Gastroesophageal sphincter (tissue), 4 donors: ENCODE measurements at regions not wholly inside any gene's neighbourhood (a gene's known extent, or its start where the extent isn't known, plus 50 kb on each side); places are given as distances from the start of the nearest gene placed in this dataset.
"Not testable (repeated sequence)": the region's sequence is repeated elsewhere in the genome, so short reads cannot be mapped to it uniquely, and the experiment has no call there.

ENCODE experiments used
- ATAC-seq: fragments of 150-250 bp; one replicate; pipeline ENCODE4 v1.9.1; 2016; ENCODE audit warnings: mild to moderate bottlenecking, moderate library complexity
- H3K27ac ChIP-seq, 4 donors: fragments of 200-600 bp; sonication (generic) in 3 of 4; 1 replicate in 3 of 4; 2 replicates in 1 of 4; pipeline ENCODE4 v1.5.1; 2016 to 2019
- H3K27me3 ChIP-seq: fragments of 200-600 bp; sonication (generic); one replicate; pipeline ENCODE4 v1.5.1; 2019
- H3K36me3 ChIP-seq, 2 donors: fragments of 200-600 bp; sonication (generic); one replicate each; pipeline ENCODE4 v1.5.1; 2019; ENCODE audit warnings: control low read depth in 1 of 2
- H3K4me1 ChIP-seq, 3 donors: fragments of 200-600 bp; sonication (generic); 1 replicate in 2 of 3; 2 replicates in 1 of 3; pipeline ENCODE4 v1.5.1; 2016 to 2019; ENCODE audit warnings: control low read depth in 2 of 3
- H3K4me3 ChIP-seq, 2 donors: fragments of 200-600 bp; sonication (generic); one replicate each; pipeline ENCODE4 v1.5.1; 2019; ENCODE audit warnings: mild to moderate bottlenecking in 1 of 2, moderate library complexity in 1 of 2
- H3K9me3 ChIP-seq, 3 donors: fragments of 200-600 bp; sonication (generic); one replicate each; pipeline ENCODE4 v1.5.1; 2017 to 2019; ENCODE audit warnings: control low read depth in 2 of 3
- EP300 ChIP-seq: sonication (generic); formaldehyde crosslinking; IDR thresholded peaks from one replicate; pipeline ENCODE4 v1.6.1; 2017; ENCODE audit warnings: antibody characterized with exemption, mild to moderate bottlenecking
- POLR2A ChIP-seq, 2 donors: fragments of 450-650 bp; IDR thresholded peaks; one replicate each; pipeline ENCODE4 v1.6.1; 2017; ENCODE audit warnings: antibody characterized with exemption in 2 of 2, mild to moderate bottlenecking in 2 of 2, moderate library complexity in 1 of 2
- POLR2AphosphoS5 ChIP-seq: sonication (generic); formaldehyde crosslinking; IDR thresholded peaks from one replicate; pipeline ENCODE4 v1.6.1; 2017; ENCODE audit warnings: antibody characterized with exemption
- WGBS, 2 donors: methylation state at CpG; one replicate each; pipeline ENCODE4 v1.1.5; 2018; ENCODE audit warnings: low coverage in 1 of 2; 5-methylcytosine and 5-hydroxymethylcytosine counted together
- TF ChIP-seq, protein P1 (sequence below), 4 experiments: fragments of 200-600 bp in 2 of 4; fragments of 450-650 bp in 2 of 4; sonication (generic) in 1 of 4; IDR thresholded peaks; one replicate each; pipeline ENCODE4 v1.5.1; 2017 to 2019; ENCODE audit warnings: antibody characterized with exemption in 4 of 4, mild to moderate bottlenecking in 2 of 4, moderate library complexity in 2 of 4

DNA sequence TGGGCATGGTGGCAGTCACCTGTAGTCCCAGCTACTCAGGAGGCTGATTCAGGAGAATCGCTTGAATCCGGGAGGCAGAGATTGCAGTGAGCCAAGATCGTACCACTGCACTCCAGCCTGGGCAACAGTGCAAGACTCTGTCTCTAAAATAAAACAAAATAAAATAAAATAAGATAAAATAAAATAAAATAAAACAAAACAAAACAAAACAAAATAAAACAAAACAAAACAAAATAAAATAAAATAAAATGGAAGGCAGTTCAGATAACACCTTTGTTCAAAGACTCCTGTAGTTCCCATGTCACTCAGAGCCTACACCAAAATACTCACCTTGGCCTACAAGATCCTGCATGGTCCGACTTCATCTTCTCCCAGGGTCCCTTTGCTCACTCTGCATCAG is 61.3 kb downstream of the SYF2 start:
- H3K9me3 ChIP-seq, H3K36me3 ChIP-seq, H3K4me1 ChIP-seq, H3K27me3 ChIP-seq, H3K4me3 ChIP-seq, H3K27ac ChIP-seq, ATAC-seq: not testable (repeated sequence)
- WGBS, 2 donors: 89 to 92% methylated on average over 2 to 4 of the region's 4 CpGs

DNA sequence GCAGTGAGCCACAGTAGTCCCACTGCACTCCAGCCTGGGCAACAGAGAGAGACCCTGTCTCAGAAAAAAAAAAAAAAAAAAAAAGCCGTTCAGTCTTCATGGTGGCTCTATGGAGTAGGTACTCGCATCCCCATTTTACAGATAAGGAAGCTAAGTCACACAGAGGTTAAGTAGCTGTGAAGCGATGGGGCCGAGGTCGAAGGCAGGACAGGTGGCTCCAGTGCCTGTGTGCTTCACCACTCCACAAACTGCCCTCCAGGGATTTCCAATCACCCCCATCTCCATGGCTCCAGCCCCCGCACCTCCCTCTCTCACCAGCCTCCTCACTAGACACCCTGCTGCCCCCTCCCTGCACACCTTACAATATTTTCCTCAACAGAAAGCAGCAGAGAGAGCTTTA is 61.9 kb downstream of the SYF2 start:
- H3K4me1 ChIP-seq: no peaks in the 10 kb centered on the region
- ATAC-seq: no peak
- H3K9me3 ChIP-seq: no peaks in the 10 kb centered on the region
- no peaks in the 10 kb centered on the region for H3K36me3 ChIP-seq
- no peak overlapping the region for H3K4me3 ChIP-seq
- no peak for TF ChIP-seq EP300
- TF ChIP-seq POLR2A (IDR thresholded peaks at IDR 0.05): no peak
- no peak for TF ChIP-seq POLR2AphosphoS5
- TF ChIP-seq, protein P1, sequence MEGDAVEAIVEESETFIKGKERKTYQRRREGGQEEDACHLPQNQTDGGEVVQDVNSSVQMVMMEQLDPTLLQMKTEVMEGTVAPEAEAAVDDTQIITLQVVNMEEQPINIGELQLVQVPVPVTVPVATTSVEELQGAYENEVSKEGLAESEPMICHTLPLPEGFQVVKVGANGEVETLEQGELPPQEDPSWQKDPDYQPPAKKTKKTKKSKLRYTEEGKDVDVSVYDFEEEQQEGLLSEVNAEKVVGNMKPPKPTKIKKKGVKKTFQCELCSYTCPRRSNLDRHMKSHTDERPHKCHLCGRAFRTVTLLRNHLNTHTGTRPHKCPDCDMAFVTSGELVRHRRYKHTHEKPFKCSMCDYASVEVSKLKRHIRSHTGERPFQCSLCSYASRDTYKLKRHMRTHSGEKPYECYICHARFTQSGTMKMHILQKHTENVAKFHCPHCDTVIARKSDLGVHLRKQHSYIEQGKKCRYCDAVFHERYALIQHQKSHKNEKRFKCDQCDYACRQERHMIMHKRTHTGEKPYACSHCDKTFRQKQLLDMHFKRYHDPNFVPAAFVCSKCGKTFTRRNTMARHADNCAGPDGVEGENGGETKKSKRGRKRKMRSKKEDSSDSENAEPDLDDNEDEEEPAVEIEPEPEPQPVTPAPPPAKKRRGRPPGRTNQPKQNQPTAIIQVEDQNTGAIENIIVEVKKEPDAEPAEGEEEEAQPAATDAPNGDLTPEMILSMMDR (IDR thresholded peaks at IDR 0.05): no peak
- WGBS, 2 donors: 92 to 94% methylated on average over 2 to 4 of the region's 6 CpGs
- no peak overlapping the region for H3K27ac ChIP-seq
- no peaks in the 10 kb centered on the region for H3K27me3 ChIP-seq

- no peaks in the 10 kb centered on the region for H3K4me1 ChIP-seq
- H3K27ac ChIP-seq: no peak overlapping the region
- no peaks in the 10 kb centered on the region for H3K36me3 ChIP-seq
- no peaks in the 10 kb centered on the region for H3K27me3 ChIP-seq
- no peak overlapping the region for H3K4me3 ChIP-seq
- no peak for ATAC-seq
- TF ChIP-seq, protein P1 (IDR thresholded peaks at IDR 0.05): no peak
- no peak for TF ChIP-seq EP300
- H3K9me3 ChIP-seq: no peaks in the 10 kb centered on the region
- WGBS, 2 donors: 84 to 94% methylated on average over 5 to 8 of the region's 8 CpGs
These were observed 62.7 kb downstream of the SYF2 start for GRCh38 chr1:25169610-25170009.

- H3K4me3 ChIP-seq: no peak overlapping the region
- TF ChIP-seq, protein P1 (IDR thresholded peaks at IDR 0.05): no peak
- TF ChIP-seq EP300: no peak
- no peak for TF ChIP-seq POLR2AphosphoS5
- no peak for TF ChIP-seq POLR2A (IDR thresholded peaks at IDR 0.05)
- H3K27ac ChIP-seq: no peak overlapping the region
- no peaks in the 10 kb centered on the region for H3K36me3 ChIP-seq
- H3K4me1 ChIP-seq: no peaks in the 10 kb centered on the region
- ATAC-seq: no peak
- no peaks in the 10 kb centered on the region for H3K27me3 ChIP-seq
- H3K9me3 ChIP-seq: no peaks in the 10 kb centered on the region
- 77% methylated on average over 2 of the region's 2 CpGs; no CpG with 5 or more reads in 1 of the 2 donors for WGBS, 2 donors
These were observed 63.1 kb downstream of the SYF2 start for GRCh38 chr1:25169168-25169567.

- H3K27ac ChIP-seq: no peak overlapping the region
- TF ChIP-seq, protein P1 (IDR thresholded peaks at IDR 0.05): no peak
- TF ChIP-seq POLR2AphosphoS5 (no peak), EP300 (no peak), POLR2A (IDR thresholded peaks at IDR 0.05) (no peak)
- H3K4me3 ChIP-seq: no peak overlapping the region
- no peaks in the 10 kb centered on the region for H3K4me1 ChIP-seq
- 38 to 68% methylated on average over 2 to 4 of the region's 11 CpGs for WGBS, 2 donors
- H3K9me3 ChIP-seq: no peaks in the 10 kb centered on the region
- ATAC-seq: no peak
- H3K27me3 ChIP-seq: no peaks in the 10 kb centered on the region
- H3K36me3 ChIP-seq: no peaks in the 10 kb centered on the region
These were observed 63.9 kb downstream of the SYF2 start for GRCh38 chr1:25168193-25169071.
